Ishikawa (cell line): ENCODE measurements at regions not wholly inside any gene's neighbourhood (a gene's known extent, or its start where the extent isn't known, plus 50 kb on each side); places are given as distances from the start of the nearest gene placed in this dataset.
A peak's percentile ranks its signal among the peaks of the same experiment; 100 is the strongest.

Experiments used
- CEBPB ChIP-seq: IDR thresholded peaks from 2 replicates; pipeline ENCODE4 v1.6.1; 2012
- CREB1 ChIP-seq: IDR thresholded peaks from 2 replicates; pipeline ENCODE4 v1.6.1; 2012; ENCODE audit warnings: low read depth
- EGR1 ChIP-seq: IDR thresholded peaks from 2 replicates; pipeline ENCODE4 v1.6.1; 2012
- EP300 ChIP-seq: IDR thresholded peaks from 2 replicates; pipeline ENCODE4 v1.6.1; 2012; ENCODE audit warnings: borderline replicate concordance
- FOXM1 ChIP-seq: IDR thresholded peaks from 2 replicates; pipeline ENCODE4 v1.6.1; 2012; ENCODE audit warnings: low read depth, borderline replicate concordance
- NFIC ChIP-seq: IDR thresholded peaks from 2 replicates; pipeline ENCODE4 v1.6.1; 2012
- RAD21 ChIP-seq: IDR thresholded peaks from 2 replicates; pipeline ENCODE4 v1.6.1; 2012; ENCODE audit warnings: low read depth
- TAF1 ChIP-seq: IDR thresholded peaks from 2 replicates; pipeline ENCODE4 v1.6.1; 2012; ENCODE audit warnings: low read depth, mild to moderate bottlenecking
- TCF12 ChIP-seq: IDR thresholded peaks from 2 replicates; pipeline ENCODE4 v1.6.1; 2012; ENCODE audit warnings: low read depth
- TEAD4 ChIP-seq: IDR thresholded peaks from 2 replicates; pipeline ENCODE4 v1.6.1; 2012
- YY1 ChIP-seq: IDR thresholded peaks from 2 replicates; pipeline ENCODE4 v1.6.1; 2012; ENCODE audit warnings: low read depth
- ZBTB7A ChIP-seq: IDR thresholded peaks from 2 replicates; pipeline ENCODE4 v1.6.1; 2012; ENCODE audit warnings: low read depth
- TF ChIP-seq, protein P1 (sequence below): IDR thresholded peaks from 2 replicates; pipeline ENCODE4 v1.6.1; 2012
- TF ChIP-seq, protein P2 (sequence below): IDR thresholded peaks from 2 replicates; pipeline ENCODE4 v1.6.1; 2012
- TF ChIP-seq, protein P3 (sequence below): IDR thresholded peaks from 2 replicates; pipeline ENCODE4 v1.6.1; 2012; ENCODE audit warnings: low read depth, mild to moderate bottlenecking

DNA sequence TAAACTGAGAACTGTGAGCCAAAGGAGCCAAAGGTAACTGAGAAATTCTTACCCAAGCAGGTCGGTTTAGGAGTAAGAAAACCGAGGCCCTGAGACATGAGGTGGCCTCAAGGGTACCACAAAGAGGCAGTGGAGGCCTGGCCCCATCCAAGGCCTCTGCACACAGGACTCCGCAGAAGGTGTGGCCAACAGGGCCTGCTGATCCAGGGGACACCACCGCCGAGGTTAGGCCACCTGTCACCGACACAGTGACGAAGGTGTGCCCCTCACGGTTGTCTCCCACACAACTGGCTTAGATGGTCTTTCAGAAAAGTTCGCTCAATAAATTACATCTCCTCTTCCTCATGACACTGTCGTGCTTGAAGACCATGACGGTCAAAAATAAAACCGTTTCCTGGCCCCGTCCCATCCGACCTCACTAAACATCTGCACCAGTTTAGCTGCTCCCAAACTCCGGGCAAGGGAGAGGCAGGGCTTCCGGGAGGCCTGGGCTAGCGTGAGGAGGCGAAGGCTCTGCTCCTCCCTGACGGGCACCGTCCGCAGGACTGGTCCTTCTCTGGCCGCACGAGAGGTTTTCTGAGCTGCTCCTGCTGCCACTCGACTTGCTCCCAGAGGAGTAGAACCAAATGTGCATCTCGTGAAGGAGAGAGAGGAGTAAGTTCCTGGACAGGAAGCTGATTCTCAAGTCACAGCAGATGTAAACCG, 442.0 kb downstream of the EIPR1 start:
- TF ChIP-seq CEBPB = no peak
- TF ChIP-seq TCF12 = no peak
- no peak for TF ChIP-seq CREB1
- TF ChIP-seq, protein P1, sequence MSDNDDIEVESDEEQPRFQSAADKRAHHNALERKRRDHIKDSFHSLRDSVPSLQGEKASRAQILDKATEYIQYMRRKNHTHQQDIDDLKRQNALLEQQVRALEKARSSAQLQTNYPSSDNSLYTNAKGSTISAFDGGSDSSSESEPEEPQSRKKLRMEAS = no peak
- no peak for TF ChIP-seq FOXM1
- TF ChIP-seq EP300 = no peak
- TF ChIP-seq TEAD4 = no peak
- no peak for TF ChIP-seq NFIC
- TF ChIP-seq, protein P2, sequence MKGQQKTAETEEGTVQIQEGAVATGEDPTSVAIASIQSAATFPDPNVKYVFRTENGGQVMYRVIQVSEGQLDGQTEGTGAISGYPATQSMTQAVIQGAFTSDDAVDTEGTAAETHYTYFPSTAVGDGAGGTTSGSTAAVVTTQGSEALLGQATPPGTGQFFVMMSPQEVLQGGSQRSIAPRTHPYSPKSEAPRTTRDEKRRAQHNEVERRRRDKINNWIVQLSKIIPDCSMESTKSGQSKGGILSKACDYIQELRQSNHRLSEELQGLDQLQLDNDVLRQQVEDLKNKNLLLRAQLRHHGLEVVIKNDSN = no peak
- no peak for TF ChIP-seq EGR1
- TF ChIP-seq YY1 = no peak

DNA sequence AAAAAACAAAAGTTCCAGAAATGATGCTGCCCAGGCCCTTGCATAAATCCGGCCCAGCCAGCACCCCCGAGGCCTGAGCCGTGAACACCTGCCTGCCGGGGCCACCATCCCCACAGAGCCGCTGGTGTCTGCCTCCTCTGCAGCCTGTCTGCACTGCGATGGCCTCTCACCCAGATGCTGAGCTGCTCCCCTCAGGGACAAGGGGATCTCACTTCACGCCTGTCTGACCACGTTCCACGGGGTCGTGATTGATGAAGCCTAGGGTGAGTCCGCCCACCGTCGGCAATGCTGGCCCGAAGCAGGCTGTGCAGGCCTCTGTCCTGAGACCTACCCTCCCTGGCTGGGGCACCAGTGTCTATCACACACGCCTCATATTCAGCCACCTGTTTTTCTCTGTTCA, 444.2 kb downstream of the EIPR1 start:
- no peak for TF ChIP-seq CEBPB

DNA sequence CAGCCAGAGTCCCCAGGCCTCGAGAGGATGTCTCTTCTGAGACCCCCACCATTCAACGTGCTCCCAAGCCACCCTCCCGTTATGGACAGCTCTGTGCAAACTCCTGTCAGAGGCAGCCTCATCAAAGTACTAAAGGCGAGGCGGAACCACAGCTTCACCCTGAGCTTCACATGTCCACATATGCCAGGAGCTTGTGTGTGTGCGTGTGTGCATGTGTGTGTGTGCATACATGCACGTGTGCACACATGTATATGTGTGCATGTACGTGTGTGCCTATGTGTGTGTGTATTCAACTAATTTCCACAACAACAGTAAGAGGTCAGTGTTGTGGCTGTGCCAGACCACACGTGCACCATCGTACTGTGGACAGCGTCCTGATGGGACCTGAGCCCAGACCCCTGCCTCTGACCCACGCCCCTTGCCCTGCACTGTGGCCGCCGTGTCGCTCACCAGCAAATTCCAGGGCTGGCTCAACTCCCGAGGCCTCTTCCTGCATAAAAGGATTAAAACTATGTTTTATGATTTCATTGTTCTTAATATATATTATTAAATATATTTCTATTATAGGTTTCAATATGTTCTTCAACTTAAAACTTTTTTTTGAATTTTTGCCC, 444.8 kb downstream of the EIPR1 start:
- TF ChIP-seq CREB1 (no peak), RAD21 (no peak), TEAD4 (no peak), TAF1 (no peak), YY1 (no peak), EGR1 (no peak), FOXM1 (no peak), CEBPB (no peak), TCF12 (no peak), EP300 (no peak), NFIC (no peak), ZBTB7A (no peak)
- TF ChIP-seq, protein P3, sequence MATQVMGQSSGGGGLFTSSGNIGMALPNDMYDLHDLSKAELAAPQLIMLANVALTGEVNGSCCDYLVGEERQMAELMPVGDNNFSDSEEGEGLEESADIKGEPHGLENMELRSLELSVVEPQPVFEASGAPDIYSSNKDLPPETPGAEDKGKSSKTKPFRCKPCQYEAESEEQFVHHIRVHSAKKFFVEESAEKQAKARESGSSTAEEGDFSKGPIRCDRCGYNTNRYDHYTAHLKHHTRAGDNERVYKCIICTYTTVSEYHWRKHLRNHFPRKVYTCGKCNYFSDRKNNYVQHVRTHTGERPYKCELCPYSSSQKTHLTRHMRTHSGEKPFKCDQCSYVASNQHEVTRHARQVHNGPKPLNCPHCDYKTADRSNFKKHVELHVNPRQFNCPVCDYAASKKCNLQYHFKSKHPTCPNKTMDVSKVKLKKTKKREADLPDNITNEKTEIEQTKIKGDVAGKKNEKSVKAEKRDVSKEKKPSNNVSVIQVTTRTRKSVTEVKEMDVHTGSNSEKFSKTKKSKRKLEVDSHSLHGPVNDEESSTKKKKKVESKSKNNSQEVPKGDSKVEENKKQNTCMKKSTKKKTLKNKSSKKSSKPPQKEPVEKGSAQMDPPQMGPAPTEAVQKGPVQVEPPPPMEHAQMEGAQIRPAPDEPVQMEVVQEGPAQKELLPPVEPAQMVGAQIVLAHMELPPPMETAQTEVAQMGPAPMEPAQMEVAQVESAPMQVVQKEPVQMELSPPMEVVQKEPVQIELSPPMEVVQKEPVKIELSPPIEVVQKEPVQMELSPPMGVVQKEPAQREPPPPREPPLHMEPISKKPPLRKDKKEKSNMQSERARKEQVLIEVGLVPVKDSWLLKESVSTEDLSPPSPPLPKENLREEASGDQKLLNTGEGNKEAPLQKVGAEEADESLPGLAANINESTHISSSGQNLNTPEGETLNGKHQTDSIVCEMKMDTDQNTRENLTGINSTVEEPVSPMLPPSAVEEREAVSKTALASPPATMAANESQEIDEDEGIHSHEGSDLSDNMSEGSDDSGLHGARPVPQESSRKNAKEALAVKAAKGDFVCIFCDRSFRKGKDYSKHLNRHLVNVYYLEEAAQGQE = no peak
- TF ChIP-seq, protein P1 = no peak
- TF ChIP-seq, protein P2 = no peak

DNA sequence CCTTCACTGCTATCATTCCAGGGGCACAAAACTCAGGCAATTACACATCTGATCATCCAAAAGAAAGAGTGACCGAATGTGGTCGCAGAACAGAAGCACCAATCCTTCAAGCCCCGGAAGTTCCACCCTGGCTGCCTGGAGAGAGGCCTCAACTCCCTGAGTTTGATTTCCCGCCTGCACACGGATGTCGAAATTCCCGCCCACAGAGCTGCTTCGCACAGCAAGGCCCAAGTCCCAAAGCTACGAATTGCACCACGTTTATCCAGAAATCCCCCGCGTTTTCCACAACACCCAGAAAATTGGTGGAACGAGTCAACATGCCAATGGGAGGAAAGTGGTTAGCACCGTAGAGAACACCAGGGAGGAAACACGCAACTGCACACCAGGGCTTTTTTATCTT, 445.4 kb downstream of the EIPR1 start:
- TF ChIP-seq, protein P3 = no peak

DNA sequence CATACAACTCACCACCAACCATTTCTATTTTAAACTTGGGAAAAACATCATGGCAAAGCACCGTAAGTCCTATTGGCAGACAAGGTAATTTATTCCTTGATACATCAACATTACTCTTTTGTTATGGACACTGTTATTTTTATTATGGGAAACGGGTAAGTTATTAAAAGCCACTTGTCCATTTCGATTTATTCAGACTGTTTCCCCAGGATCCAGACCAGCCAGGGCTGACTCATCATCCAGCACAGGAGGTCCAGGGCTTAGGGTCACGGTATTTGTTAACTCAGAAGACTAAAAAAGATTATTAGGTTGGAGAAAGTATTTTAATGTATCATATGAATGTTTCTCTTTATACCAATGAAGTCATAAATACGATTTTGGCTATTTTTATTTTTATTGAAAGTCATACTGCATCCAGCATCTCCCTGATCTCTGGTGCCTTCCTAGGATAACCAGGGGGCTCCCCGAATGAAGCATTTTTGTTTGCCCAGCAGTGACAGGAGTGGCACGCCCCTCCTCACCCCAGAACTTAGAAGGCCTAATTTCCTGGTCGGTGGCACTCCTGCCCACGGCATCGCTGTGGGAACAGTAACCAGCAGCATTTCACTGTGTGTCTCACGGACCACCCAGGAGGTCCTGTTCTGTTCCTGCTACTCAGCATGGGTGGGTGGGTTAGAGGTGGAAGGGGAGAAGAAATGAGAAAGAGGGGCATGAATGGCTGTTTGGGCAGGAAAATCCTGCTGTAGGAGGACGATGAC, 446.1 kb downstream of the EIPR1 start:
- TF ChIP-seq CREB1 = no peak
- no peak for TF ChIP-seq FOXM1
- TF ChIP-seq CEBPB = no peak
- no peak for TF ChIP-seq TAF1
- TF ChIP-seq NFIC = no peak
- no peak for TF ChIP-seq RAD21

DNA sequence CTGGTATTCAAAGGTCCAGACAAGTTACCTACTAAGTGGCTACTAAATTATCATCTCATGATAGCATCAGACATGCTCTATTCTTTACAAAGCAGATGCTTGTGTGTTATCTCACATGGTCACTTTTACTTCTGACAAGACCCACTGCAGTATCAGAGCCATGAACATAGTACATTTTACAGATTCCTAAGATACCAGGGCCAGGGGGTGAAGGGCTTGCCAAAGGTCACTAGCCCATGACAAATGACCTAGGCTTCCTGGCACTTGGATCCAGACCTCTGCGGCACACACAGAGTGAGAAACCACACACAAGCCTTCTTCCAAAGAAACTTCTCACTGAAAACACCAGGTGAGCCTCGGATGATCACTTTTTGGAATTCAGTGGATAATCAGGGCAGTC, 446.8 kb downstream of the EIPR1 start:
- TF ChIP-seq NFIC (peak; percentile 44), RAD21 (no peak), CREB1 (no peak), CEBPB (no peak), EP300 (no peak), TEAD4 (peak; percentile 68), EGR1 (no peak)
- TF ChIP-seq, protein P2 = no peak
